GM21526 (cell line): ENCODE measurements at regions not wholly inside any gene's neighbourhood (a gene's known extent, or its start where the extent isn't known, plus 50 kb on each side); places are given as distances from the start of the nearest gene placed in this dataset.

Experiments
- ATAC-seq: cut with Tn5 transposase; IDR thresholded peaks from one replicate; pipeline ENCODE4 v1.9.1; 2021; ENCODE audit warnings: moderate library complexity; ENCODE audit not compliant: unreplicated experiment, low FRiP score

- ATAC-seq = no peak
Measured at GRCh38 chr2:60652832-60653340, 99.4 kb upstream of the BCL11A start.

- no peak for ATAC-seq
Measured at GRCh38 chr2:60657673-60658072, 98.4 kb upstream of the PAPOLG start.

- no peak for ATAC-seq
Measured at GRCh38 chr2:60659026-60659425, 97.0 kb upstream of the PAPOLG start.

GRCh38 chr2:60661073-60661738 lies 94.9 kb upstream of the PAPOLG start:
- ATAC-seq = no peak

GRCh38 chr2:60662781-60663180 lies 93.3 kb upstream of the PAPOLG start:
- no peak for ATAC-seq

- no peak for ATAC-seq
Measured at GRCh38 chr2:60671966-60672365, 84.1 kb upstream of the PAPOLG start.

GRCh38 chr2:60674524-60675165 lies 81.4 kb upstream of the PAPOLG start:
- peak; percentile 98 for ATAC-seq

- ATAC-seq = no peak
Measured at GRCh38 chr2:60675301-60675700, 80.8 kb upstream of the PAPOLG start.

- ATAC-seq = no peak
Measured at GRCh38 chr2:60676706-60677330, 79.2 kb upstream of the PAPOLG start.

- ATAC-seq = no peak
Measured at GRCh38 chr2:60677356-60677755, 78.7 kb upstream of the PAPOLG start.

GRCh38 chr2:60678551-60678950 lies 77.5 kb upstream of the PAPOLG start:
- no peak for ATAC-seq

- no peak for ATAC-seq
Measured at GRCh38 chr2:60679036-60679780, 76.9 kb upstream of the PAPOLG start.

GRCh38 chr2:60693551-60693950 lies 62.5 kb upstream of the PAPOLG start:
- no peak for ATAC-seq

- ATAC-seq = no peak
Measured at GRCh38 chr2:60695793-60696192, 60.3 kb upstream of the PAPOLG start.

GRCh38 chr2:60699617-60700016 lies 56.5 kb upstream of the PAPOLG start:
- no peak for ATAC-seq

- ATAC-seq = no peak
Measured at GRCh38 chr2:60706021-60706420, 50.0 kb upstream of the PAPOLG start.
